A549 (cell line): ENCODE measurements at regions not wholly inside any gene's neighbourhood (a gene's known extent, or its start where the extent isn't known, plus 50 kb on each side); places are given as distances from the start of the nearest gene placed in this dataset.

Experiments used
- HOXB13 ChIP-seq: fragments of 250-450 bp; sonication (Bioruptor Pico); IDR thresholded peaks from 2 replicates; pipeline ENCODE4 v1.5.0; 2020; ENCODE audit warnings: low read depth, mild to moderate bottlenecking, moderate library complexity
- RFX5 ChIP-seq: fragments of 450-650 bp; IDR thresholded peaks from 2 replicates; pipeline ENCODE4 v1.7.1; 2014; ENCODE audit warnings: antibody characterized with exemption, mild to moderate bottlenecking, moderate library complexity
- USF2 ChIP-seq: fragments of 450-650 bp; IDR thresholded peaks from 2 replicates; pipeline ENCODE4 v1.6.1; 2014; ENCODE audit warnings: antibody characterized with exemption

DNA sequence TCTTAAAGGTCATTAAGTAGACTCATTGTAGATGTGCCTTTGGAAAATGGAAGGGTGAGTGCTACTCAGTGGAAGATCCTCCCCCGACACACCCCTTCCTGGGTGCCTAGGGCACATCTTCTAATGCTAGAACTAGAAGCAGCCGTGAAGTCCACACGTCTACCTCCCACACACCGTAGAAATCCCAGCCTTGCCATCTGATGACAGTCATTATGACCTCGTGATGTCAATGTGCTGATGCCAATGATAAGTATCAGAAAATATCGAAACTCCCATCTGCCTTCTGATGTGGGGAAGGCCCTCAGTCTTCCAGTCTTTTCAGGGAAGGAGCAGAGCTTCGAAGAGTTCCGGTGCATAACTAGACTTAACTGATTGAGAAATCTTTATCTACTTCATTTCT lies 282.1 kb upstream of the ROPN1 start:
- no peak for TF ChIP-seq RFX5
- TF ChIP-seq USF2 = no peak
- TF ChIP-seq HOXB13 = no peak
